Psoas muscle (tissue), 7 donors: ENCODE measurements at regions not wholly inside any gene's neighbourhood (a gene's known extent, or its start where the extent isn't known, plus 50 kb on each side); places are given as distances from the start of the nearest gene placed in this dataset.

Experiments used
- ATAC-seq, 4 donors: fragments of 200-7000 bp; cut with Tn5 transposase; one replicate each; pipeline ENCODE4 v1.9.1; 2020; ENCODE audit warnings: moderate library complexity in 3 of 4, mild to moderate bottlenecking in 2 of 4
- DNase-seq, 2 donors: peaks; one replicate each; pipeline ENCODE4 v3.0.0-alpha.2; 2020
- H3K27ac ChIP-seq: fragments of 200-600 bp; one replicate; pipeline ENCODE4 v1.8.0; 2022
- H3K27me3 ChIP-seq, 3 donors: fragments of 200-600 bp in 1 of 3; one replicate each; pipeline versions ENCODE4 v1.6.1 to v1.8.0; 2013 to 2022; ENCODE audit warnings: low read length in 2 of 3, mild to moderate bottlenecking in 2 of 3, moderate library complexity in 1 of 3; ENCODE audit not compliant: insufficient read depth in 3 of 3
- H3K36me3 ChIP-seq, 2 donors: fragments of 200-600 bp in 1 of 2; one replicate each; pipeline versions ENCODE4 v1.6.1 to v1.8.0; 2013 to 2022; ENCODE audit warnings: low read depth in 1 of 2, mild to moderate bottlenecking in 1 of 2, moderate library complexity in 1 of 2; ENCODE audit not compliant: insufficient read depth in 1 of 2
- H3K4me1 ChIP-seq: fragments of 200-600 bp; one replicate; pipeline ENCODE4 v1.8.0; 2022
- H3K4me3 ChIP-seq: fragments of 200-600 bp; one replicate; pipeline ENCODE4 v1.8.0; 2022; ENCODE audit warnings: mild to moderate bottlenecking
- H3K9me3 ChIP-seq: fragments of 200-600 bp; one replicate; pipeline ENCODE4 v1.8.0; 2022
- CTCF ChIP-seq: fragments of 200-600 bp; IDR thresholded peaks from one replicate; pipeline ENCODE4 v1.8.0; 2022; ENCODE audit warnings: antibody characterized with exemption
- WGBS, 3 donors: extraction: QIAGEN DNeasy Blood & Tissue Kit; methylation state at CpG; one replicate each; pipeline versions ENCODE4 v1.1.6 to v1.1.7; 2013; 5-methylcytosine and 5-hydroxymethylcytosine counted together
- intact Hi-C, 2 donors: fragments of 100-400 bp; cut with DNase I; formaldehyde crosslinking; loops; one replicate each; pipeline versions ENCODE4 v1.11.0 to v1.14.2; 2022
- donor health status: healthy with polysubstance abuse.
- donor health status: DM: no; HTN: no; CAD: no; lungs with moderate emphysema.
- donor health status: Bipolar disorder and iron deficiency.
- donor health status: healthy.
- donor health status: DM: yes; HTN: yes; CAD: no.
- donor health status: DM: no; HTN: no; CAD: no.
- donor health status: DM: yes; HTN: yes; CAD: no.

GRCh38 chr18:78165525-78165924 lies 814.1 kb upstream of the SALL3 start:
- H3K27me3 ChIP-seq: no peaks in the 10 kb centered on the region
- 64 to 72% (median 66%) methylated on average over 7 of the region's 7 CpGs for WGBS, 3 donors
- no peak for TF ChIP-seq CTCF
- no peaks in the 10 kb centered on the region for H3K9me3 ChIP-seq
- intact Hi-C loops: no loop called here
- DNase-seq (no peak), ATAC-seq (no peak)
- no peak overlapping the region for H3K27ac ChIP-seq
- H3K4me1 ChIP-seq: no peaks in the 10 kb centered on the region
- H3K4me3 ChIP-seq: no peak overlapping the region
- H3K36me3 ChIP-seq: no peaks in the 10 kb centered on the region

- WGBS, 3 donors: 50 to 62% (median 59%) methylated on average over 1 of the region's 1 CpG
- no peaks in the 10 kb centered on the region for H3K4me1 ChIP-seq
- H3K36me3 ChIP-seq: no peaks in the 10 kb centered on the region
- H3K4me3 ChIP-seq: no peak overlapping the region
- H3K27ac ChIP-seq: no peak overlapping the region
- intact Hi-C loops: no loop called here
- ATAC-seq (no peak), DNase-seq (no peak)
- H3K9me3 ChIP-seq: no peaks in the 10 kb centered on the region
- H3K27me3 ChIP-seq: no peaks in the 10 kb centered on the region
- no peak for TF ChIP-seq CTCF
These were observed 811.1 kb upstream of the SALL3 start for GRCh38 chr18:78168526-78168925.

DNA sequence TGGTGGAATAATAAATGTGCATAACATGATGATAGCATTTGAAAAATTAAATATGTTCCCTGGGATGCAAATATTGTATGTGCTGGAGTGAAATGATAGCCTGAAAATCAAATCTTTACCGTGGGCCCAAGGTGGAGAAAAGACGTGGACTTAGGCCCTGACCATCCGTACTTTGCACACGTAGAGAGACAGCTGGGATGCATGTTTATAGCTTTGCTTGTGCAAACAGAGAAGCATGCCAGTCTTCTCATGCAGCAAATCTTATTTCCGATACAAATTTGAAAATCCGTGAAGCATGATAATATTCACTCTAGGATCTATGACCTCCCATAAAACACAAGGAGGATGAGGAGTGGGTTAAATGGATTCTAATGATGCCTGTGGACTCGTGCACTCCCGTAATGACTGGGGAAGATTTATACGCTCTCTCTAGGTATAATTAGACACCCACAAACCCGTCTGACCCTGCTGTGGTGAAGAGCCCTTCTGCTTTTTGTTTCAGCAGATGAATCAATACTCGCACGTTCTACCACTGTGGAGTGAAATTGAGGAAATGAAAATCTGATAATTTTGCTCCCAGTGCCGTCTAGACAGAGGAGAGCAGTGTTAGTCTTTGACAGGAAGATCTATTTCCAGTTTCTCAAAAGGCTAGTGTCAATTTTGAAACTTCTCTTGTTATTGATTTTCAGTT lies 810.3 kb upstream of the SALL3 start:
- Histone ChIP-seq H3K36me3 (no peaks in the 10 kb centered on the region), H3K27ac (no peak overlapping the region), H3K9me3 (no peaks in the 10 kb centered on the region), H3K27me3 (no peaks in the 10 kb centered on the region), H3K4me3 (no peak overlapping the region), H3K4me1 (no peaks in the 10 kb centered on the region)
- ATAC-seq (no peak), DNase-seq (no peak)
- no peak for TF ChIP-seq CTCF
- WGBS, 3 donors: 35 to 38% (median 37%) methylated on average over 13 of the region's 13 CpGs
- intact Hi-C loops: no loop called here

DNA sequence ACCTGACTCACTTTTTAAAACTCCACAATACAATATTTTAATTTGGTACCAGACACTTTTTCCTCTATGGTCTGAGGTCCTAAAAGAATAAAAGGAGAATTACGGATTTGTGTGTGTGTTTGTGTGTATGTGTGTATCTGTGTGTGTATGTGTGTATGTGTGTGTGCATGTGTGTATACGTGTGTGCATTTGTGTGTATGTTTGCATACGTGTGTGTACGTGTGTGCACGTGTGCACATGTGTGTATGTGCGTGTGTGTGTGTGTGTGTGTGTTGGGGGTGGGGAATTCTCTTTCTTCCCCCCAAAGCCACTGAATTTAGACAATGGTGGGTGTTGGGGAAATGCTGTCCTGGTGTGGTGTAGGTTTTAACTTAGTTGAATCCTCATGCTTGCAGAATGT lies 807.7 kb upstream of the SALL3 start:
- no peak overlapping the region for H3K4me3 ChIP-seq
- WGBS, 3 donors: 75 to 85% (median 78%) methylated on average over 6 of the region's 6 CpGs
- intact Hi-C loops: no loop called here
- no peak for DNase-seq
- no peak overlapping the region for H3K27ac ChIP-seq
- no peak for TF ChIP-seq CTCF
- H3K9me3 ChIP-seq: no peaks in the 10 kb centered on the region
- H3K27me3 ChIP-seq: no peaks in the 10 kb centered on the region
- ATAC-seq: no peak
- H3K4me1 ChIP-seq: no peaks in the 10 kb centered on the region
- H3K36me3 ChIP-seq: no peaks in the 10 kb centered on the region

- Histone ChIP-seq H3K27ac (no peak overlapping the region), H3K9me3 (no peaks in the 10 kb centered on the region), H3K27me3 (no peaks in the 10 kb centered on the region), H3K4me1 (no peaks in the 10 kb centered on the region), H3K36me3 (no peaks in the 10 kb centered on the region), H3K4me3 (no peak overlapping the region)
- DNase-seq: no peak
- no peak for ATAC-seq
- 77 to 86% (median 79%) methylated on average over 14 of the region's 14 CpGs for WGBS, 3 donors
- intact Hi-C loops: no loop called here
- no peak for TF ChIP-seq CTCF
These were observed 804.9 kb upstream of the SALL3 start for GRCh38 chr18:78174737-78175136.
